ENCODE measurements at regions not wholly inside any gene's neighbourhood (a gene's known extent, or its start where the extent isn't known, plus 50 kb on each side); places are given as distances from the start of the nearest gene placed in this dataset.

GRCh38 chr9:80059979-80060378 lies 488.2 kb downstream of the TLE4 start:
- DNase-seq (ENCODE audit: low spot score) = no peak
- ATAC-seq (ENCODE audit: low FRiP score) = no peak
- TF ChIP-seq, protein P1, sequence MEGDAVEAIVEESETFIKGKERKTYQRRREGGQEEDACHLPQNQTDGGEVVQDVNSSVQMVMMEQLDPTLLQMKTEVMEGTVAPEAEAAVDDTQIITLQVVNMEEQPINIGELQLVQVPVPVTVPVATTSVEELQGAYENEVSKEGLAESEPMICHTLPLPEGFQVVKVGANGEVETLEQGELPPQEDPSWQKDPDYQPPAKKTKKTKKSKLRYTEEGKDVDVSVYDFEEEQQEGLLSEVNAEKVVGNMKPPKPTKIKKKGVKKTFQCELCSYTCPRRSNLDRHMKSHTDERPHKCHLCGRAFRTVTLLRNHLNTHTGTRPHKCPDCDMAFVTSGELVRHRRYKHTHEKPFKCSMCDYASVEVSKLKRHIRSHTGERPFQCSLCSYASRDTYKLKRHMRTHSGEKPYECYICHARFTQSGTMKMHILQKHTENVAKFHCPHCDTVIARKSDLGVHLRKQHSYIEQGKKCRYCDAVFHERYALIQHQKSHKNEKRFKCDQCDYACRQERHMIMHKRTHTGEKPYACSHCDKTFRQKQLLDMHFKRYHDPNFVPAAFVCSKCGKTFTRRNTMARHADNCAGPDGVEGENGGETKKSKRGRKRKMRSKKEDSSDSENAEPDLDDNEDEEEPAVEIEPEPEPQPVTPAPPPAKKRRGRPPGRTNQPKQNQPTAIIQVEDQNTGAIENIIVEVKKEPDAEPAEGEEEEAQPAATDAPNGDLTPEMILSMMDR (IDR thresholded peaks at IDR 0.05) = no peak

DNA sequence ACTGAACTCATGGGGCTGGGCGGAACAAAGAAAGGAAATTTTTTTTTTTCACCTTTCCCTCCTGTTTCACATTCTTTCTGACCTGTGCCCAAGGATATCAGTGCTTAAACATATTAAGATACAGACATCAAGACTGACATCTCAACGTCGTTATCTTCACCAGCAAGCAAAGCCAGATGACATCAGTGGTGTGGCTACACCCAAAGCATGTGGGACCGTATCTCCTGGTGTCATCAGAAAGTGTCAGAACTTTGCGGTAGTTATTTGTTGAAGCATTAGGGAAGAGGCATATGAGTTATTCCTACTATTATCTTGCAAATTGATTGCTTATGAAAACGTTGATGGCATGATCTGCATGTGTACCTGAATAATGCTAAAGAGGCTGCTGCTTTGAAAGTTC lies 487.4 kb downstream of the TLE4 start:
- DNase-seq (ENCODE audit: low spot score) = no peak
- no peak for ATAC-seq (ENCODE audit: low FRiP score)
- TF ChIP-seq, protein P1 (IDR thresholded peaks at IDR 0.05) = no peak

DNA sequence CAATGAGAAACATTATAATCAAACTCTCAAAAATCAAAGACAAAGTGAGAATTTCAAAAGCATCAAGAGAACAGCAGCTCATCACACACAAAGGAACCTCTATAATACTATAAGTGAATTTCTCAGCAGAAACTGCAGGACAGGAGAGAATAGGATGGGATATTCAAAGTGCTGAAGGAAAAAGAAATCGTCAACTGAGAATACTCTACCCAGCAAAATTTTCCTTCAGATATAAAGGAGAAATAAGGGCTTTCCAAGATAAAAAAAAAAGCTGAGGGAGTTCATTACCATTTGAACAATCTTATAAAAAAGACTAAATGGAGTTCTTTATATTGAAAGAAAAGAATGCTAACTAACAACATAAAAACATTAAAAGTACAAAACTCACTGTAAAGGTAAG lies 481.1 kb downstream of the TLE4 start:
- no peak for ATAC-seq (ENCODE audit: low FRiP score)
- no peak for DNase-seq (ENCODE audit: low spot score)

DNA sequence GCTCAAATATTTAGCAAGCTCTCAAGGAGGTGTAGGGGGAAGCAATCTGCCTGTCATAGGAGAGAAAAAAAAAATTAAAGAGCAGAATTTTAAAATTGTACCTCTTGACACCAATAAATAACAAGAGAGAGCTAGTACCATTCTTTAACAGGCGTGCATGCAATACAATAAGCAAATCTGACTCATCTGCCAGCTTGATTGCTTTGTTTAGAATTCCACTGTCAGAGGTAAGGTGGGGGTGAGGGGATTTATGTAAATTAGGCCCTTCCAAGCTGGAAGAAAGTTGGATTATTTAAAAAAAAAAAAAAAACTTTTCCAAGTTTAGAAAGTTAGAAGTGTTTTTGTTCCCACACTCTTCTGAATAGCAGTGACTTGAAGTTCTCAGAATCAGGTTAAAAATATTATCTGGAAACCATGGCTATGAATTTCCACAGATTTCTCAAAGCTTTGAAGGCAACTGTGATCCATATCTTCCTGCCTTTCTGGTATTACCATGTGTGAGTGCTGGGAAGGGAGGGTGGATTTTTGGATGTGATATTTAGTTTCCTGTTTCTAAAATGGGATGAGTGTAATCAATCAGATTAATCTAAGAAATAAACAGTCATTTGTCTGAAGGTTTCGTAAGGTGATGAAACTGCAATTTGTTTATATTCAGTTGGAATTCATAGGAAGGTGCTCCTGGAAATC lies 477.5 kb downstream of the TLE4 start:
- no peak for ATAC-seq (ENCODE audit: low FRiP score)
- TF ChIP-seq, protein P1 (IDR thresholded peaks at IDR 0.05) = no peak
- DNase-seq (ENCODE audit: low spot score) = no peak

More for the DNA sequence above, 481.1 kb downstream of the TLE4 start:
- TF ChIP-seq, protein P1 (IDR thresholded peaks at IDR 0.05) = no peak

GRCh38 chr9:80046481-80046880 lies 474.7 kb downstream of the TLE4 start:
- DNase-seq (ENCODE audit: low spot score) = no peak
- ATAC-seq (ENCODE audit: low FRiP score) = no peak
- TF ChIP-seq, protein P1 (IDR thresholded peaks at IDR 0.05) = no peak

DNA sequence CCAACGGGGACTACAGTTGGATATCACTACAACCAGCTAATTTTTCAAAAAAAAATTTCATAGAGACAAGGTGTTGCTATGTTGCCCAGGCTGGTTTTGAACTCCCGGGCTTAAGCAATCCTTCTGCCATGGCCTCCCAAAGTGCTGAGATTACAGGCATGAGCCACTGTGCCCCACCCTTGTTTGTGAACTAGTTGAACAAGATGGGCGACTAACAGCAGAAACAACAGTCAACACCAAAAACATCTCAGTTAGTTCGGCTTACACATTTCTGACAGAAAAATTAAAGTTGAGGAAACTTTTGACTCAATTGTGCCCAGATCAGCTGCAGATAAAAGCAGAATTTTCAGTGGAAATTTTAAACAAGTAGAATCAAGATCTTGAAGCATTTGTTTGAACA lies 470.1 kb downstream of the TLE4 start:
- ATAC-seq (ENCODE audit: low FRiP score) = no peak
- DNase-seq (ENCODE audit: low spot score) = no peak
- TF ChIP-seq, protein P1 (IDR thresholded peaks at IDR 0.05) = no peak

GRCh38 chr9:80040457-80040856 lies 468.7 kb downstream of the TLE4 start:
- ATAC-seq (ENCODE audit: low FRiP score) (no peak), DNase-seq (ENCODE audit: low spot score) (no peak)
- TF ChIP-seq, protein P1 (IDR thresholded peaks at IDR 0.05) = no peak
